Renal pelvis (tissue), 1 donor: ENCODE measurements at regions not wholly inside any gene's neighbourhood (a gene's known extent, or its start where the extent isn't known, plus 50 kb on each side); places are given as distances from the start of the nearest gene placed in this dataset.

Source experiments
- DNase-seq: peaks from one replicate; pipeline ENCODE4 v3.0.0-alpha.2; 2013

DNA sequence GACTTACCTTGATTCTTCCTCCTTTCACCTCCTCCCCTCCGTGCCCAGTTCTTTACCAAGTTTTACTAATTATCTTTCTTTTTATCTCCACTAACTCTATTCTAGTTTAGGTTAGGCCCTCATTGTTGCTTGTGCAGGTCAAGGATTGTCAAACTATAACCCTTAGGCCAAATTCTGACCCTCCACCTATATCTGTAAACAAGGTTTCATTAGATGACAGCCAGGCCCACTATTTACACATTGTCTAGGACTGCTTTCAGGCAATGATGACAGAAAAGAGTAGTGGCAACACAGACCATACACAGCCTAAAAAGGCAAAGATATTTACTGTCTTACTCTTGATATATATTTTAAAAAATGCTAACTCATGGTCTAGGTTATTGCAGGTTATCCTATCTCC lies 212.0 kb downstream of the RAD51AP2 start:
- DNase-seq = no peak

- no peak for DNase-seq
Observed at GRCh38 chr2:17303521-17303920, 214.7 kb downstream of the RAD51AP2 start.

DNA sequence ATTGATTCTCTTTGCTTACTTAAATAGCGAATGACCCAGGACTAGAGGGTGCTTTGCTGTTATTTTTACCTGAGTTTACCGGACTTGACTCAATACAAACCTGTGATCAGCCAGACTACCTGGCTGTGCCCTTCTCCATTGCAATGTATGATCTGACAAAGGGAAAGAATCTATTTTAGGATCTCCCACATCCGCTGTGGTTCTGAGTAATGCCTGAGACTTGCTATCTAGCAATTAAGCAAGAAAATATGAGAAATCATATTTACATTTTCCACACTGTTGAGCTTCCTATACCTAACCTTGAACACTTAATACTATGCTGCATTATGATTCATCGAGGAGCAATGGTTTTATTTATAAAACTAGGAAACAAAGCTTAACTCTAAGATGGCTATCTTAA lies 215.2 kb downstream of the RAD51AP2 start:
- DNase-seq = no peak

DNA sequence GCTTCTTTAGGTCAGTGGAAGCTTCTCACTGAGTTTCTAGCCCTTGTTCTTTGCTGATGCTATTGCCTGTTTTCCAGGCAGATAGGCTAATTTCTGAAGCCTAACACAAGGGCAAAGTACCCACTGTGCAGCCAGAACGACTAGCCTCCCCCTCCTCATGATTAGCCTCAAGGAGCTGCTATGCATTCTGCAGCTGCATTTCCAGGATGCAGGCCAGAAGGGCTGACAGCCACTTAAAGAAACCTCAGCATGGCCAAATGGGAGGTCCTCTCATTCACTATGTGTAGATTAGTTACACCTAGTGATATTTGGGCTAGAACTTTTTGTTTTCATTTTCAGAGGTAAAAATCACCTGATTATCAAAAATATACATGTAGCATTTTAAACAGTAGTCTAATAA lies 216.0 kb downstream of the RAD51AP2 start:
- DNase-seq = no peak

GRCh38 chr2:17301437-17301836 lies 216.8 kb downstream of the RAD51AP2 start:
- no peak for DNase-seq

GRCh38 chr2:17299891-17300540 lies 218.2 kb downstream of the RAD51AP2 start:
- DNase-seq = no peak

DNA sequence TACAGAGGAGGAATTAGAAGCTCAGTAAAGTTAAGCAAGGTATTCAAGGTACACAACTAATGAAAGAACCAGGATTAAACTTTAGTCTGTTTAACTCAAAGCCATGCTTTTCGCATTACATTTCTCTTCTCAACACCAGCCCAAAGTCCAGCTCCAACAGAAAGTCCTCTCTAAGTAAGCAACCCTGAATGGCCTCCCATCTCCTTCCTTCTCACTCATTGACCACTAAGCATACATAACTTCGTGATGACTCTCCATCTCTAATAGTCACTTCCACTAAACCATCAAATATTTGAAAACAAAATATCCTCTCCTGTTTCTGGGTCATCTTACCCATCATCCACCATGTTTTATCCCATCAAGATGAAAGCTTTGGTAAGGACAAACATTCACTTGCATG lies 219.8 kb downstream of the RAD51AP2 start:
- DNase-seq = no peak

- DNase-seq = no peak
Observed at GRCh38 chr2:17296686-17297085, 221.6 kb downstream of the RAD51AP2 start.

DNA sequence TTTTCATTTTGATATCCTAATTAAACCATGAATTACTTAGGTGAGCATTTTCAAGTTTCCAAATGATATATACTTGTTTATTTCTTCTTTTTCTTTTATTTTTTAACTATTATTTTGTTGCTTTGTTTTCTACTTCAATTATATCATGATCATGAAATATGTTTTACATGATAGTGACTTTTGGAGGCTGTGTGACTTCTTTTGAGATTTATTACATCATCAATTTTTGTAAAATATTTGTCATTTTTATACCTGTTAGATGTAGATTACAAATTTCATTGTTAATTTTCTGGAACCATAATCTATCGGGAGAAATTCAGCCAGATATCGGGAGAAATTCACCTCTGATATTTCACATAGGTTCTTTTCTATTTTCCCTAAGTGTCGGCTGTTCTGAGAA lies 228.6 kb downstream of the RAD51AP2 start:
- DNase-seq = no peak

DNA sequence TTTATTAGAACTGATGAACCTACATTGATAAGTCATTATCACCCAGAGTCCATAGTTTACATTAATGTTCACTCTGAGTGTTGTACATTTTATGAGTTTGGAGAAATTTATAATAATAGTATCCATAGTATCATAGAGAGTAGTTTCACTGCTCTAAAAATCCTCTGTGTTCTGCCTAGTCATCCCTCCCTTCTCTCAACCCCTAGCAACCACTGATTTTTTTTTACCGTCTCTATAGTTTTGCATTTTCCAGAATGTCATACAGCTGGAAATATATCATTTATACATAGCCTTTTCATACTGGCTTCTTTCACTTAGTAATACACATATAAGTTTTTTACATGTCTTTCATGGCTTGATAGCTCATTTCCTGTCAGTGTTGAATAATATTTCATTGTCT lies 231.1 kb downstream of the RAD51AP2 start:
- no peak for DNase-seq

GRCh38 chr2:17282826-17283225 lies 235.4 kb downstream of the RAD51AP2 start:
- DNase-seq = no peak

DNA sequence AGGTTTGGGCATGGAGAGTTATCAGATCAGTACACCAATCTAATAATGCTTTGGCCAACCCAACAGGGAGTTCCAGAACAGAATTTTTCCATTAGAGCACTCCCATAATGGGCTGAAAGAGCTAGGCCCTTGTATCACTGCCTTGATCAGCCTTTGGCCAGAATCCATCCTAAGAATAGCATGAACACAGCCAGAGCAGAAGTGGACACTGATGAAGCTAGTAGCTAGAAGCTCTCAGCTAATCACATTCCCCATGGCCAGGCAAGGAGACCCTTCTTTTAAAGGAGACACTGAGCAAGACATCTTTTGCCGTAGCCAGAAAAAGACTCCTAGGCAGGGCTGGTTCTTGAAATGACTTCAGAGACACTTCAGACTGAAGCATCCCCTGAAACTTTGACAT lies 236.0 kb downstream of the RAD51AP2 start:
- DNase-seq = no peak

DNA sequence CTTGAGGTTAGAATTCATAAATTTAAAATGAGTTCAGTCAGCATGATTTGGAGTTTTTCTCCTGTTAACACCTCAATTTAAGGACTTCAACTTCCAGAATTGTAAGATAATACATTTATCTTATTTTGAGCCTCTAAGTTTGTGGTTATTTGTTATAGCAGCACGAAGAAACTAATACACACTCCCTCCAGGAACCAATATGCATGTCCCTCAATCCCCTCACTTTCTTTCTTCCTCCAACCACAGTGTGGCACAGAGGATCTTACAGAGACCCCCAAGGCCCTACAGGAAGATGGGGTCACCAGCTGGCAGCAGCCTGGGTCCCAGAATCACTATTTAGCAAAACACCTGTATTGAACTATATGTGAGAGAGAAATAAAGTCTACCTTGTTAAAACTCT lies 242.0 kb downstream of the RAD51AP2 start:
- DNase-seq = no peak

- no peak for DNase-seq
Observed at GRCh38 chr2:17272652-17273525, 245.4 kb downstream of the RAD51AP2 start.

DNA sequence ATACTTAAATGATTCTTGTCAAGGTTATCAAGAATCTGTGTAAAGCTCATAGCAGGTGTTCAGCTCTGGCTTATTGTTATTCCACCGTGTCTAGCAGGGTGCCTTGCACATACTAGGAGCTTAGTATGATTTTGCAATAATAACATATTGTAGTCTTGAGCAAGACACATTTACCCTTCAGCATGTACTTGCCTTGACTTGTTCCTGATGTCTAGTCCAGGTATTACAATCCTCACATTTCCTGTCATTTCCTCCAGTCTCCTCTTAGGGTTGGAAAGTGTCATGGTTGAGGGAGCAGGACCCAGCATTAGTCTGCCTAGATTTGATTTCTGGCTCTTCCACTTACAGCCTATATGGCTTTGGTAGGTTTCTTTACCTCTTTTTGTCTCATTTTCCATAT lies 246.1 kb downstream of the RAD51AP2 start:
- DNase-seq = no peak

DNA sequence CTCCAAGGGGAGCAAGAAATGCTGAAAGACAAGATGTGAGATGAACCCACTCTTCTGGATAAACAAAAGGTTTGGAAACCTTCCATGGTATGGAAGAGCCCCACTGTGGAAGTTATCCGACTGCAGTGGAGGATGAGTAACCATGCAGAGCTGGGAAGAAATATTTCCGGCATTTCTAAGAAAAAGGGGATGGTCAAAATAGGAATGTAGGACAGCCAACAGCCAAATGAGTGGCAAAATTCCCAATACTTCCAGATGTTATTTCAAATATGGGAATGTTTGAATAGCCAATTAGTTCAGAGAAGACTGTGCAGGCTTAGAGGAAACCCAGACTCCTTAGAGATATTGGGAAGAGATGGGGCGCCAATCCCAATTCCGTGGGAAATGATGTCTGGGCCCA lies 246.8 kb downstream of the RAD51AP2 start:
- no peak for DNase-seq

GRCh38 chr2:17270894-17271293 lies 247.3 kb downstream of the RAD51AP2 start:
- DNase-seq = no peak

DNA sequence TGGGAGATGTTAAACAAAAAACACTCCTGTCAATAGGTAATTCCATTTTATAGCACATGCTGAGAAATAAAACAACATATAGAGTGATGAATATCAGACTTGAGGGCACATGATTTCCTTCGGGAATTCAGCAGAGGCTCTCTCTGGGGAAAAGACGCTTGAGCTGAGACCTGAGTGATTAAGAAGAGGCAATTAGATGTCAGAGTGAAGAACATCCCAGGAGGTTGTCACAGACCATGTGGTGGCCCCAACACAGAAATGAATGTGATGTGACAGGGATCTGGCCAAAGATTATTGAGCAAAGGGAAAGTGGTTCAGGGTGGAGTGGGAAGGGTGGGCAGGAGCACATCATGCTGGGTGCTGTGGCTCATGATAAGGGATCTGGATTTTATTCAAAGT lies 254.7 kb downstream of the RAD51AP2 start:
- DNase-seq = no peak

DNA sequence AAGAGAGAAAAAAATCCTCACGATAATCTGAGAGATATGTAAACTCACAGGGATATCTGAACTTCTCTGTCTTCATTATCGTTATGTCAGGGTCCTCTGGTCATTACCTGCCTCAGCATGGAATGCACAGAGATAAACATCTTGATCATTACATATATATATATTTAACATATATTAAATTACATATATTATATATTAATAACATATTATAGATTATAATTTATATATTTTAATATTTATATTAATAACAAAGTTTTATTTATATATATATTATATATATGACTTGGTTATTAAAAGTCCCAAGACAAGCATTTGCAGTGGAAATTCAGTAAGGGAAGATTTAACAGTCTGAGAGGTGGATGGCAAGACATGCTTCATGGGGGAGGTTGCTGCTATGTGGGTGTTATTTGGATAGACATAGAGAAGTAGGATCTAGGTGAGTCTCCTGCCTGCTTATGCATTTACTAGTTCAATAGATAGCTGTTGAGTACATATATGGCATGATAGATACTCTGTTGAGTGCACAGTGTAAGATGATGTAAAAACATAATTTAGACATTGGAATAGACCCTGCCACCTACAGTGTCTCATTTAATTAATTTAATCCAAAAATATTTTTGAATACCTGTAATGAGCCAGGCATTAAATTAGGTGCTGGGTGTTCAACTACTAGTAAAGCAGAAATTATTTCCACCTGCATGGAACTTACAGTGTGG lies 255.2 kb downstream of the RAD51AP2 start:
- DNase-seq = no peak

- no peak for DNase-seq
Observed at GRCh38 chr2:17259613-17260012, 258.6 kb downstream of the RAD51AP2 start.

- no peak for DNase-seq
Observed at GRCh38 chr2:17258861-17259260, 259.4 kb downstream of the RAD51AP2 start.

DNA sequence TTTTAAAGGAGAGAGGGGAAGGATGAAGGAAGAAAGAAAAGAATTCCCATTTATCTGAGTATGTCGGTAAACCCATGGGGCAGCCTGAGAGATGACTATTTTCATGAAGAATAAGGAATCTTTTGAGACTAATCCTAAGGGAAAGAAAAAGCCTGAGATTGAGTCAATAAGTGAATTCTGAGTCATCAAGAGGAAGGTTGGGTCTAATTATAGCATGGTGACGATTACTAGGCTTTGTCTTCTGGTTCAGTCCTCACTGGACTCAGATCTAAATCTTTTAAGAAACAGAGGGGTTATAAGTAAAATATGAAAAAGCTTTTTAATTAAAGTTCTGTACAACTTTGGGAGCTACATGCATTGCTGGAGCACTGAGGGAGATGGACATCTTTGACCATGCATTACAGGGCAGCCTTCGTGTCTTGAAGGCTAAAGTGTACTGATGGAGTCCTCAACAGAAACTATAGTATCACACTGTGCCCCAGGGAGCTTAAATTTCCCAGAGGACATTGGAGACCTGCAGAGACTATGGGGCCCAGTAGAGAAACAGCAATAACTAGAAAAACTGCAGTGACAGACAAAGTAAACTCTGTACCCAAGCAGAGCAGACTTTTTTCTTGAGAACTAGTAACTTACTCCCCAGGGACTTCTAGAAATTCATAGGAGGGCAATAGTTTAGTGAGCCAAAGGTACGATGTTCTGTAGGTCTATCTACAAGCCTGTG lies 260.9 kb downstream of the RAD51AP2 start:
- no peak for DNase-seq
